Liver (tissue), 8 donors: ENCODE measurements at regions not wholly inside any gene's neighbourhood (a gene's known extent, or its start where the extent isn't known, plus 50 kb on each side); places are given as distances from the start of the nearest gene placed in this dataset.

ENCODE experiments used
- DNase-seq: peaks from one replicate; pipeline ENCODE4 v3.0.0-alpha.2; 2017; ENCODE audit warnings: low spot score
- H3K27ac ChIP-seq, 2 donors: one replicate each; pipeline ENCODE4 v1.7.0; 2013; ENCODE audit warnings: inconsistent platforms in 2 of 2, low read length in 2 of 2, control low read depth in 1 of 2, low read depth in 1 of 2, mild to moderate bottlenecking in 1 of 2
- H3K27me3 ChIP-seq, 4 donors: one replicate each; pipeline versions ENCODE4 v1.6.1 to v1.7.0; 2013; ENCODE audit warnings: low read length in 3 of 4, inconsistent platforms in 1 of 4, mild to moderate bottlenecking in 1 of 4, moderate library complexity in 1 of 4; ENCODE audit not compliant: control insufficient read depth in 4 of 4, insufficient read depth in 4 of 4
- H3K36me3 ChIP-seq, 4 donors: one replicate each; pipeline versions ENCODE4 v1.6.1 to v1.7.0; 2013; ENCODE audit warnings: low read length in 3 of 4, mild to moderate bottlenecking in 3 of 4, low read depth in 1 of 4, moderate library complexity in 1 of 4; ENCODE audit not compliant: control insufficient read depth in 4 of 4, insufficient read depth in 3 of 4
- H3K4me1 ChIP-seq, 4 donors: one replicate each; pipeline versions ENCODE4 v1.6.1 to v1.7.0; 2013; ENCODE audit warnings: low read length in 3 of 4, mild to moderate bottlenecking in 3 of 4, moderate library complexity in 1 of 4; ENCODE audit not compliant: control insufficient read depth in 4 of 4, insufficient read depth in 4 of 4
- H3K4me3 ChIP-seq, 3 donors: one replicate each; pipeline versions ENCODE4 v1.6.1 to v1.7.0; 2013; ENCODE audit warnings: low read length in 3 of 3, control low read depth in 1 of 3, low read depth in 1 of 3, mild to moderate bottlenecking in 1 of 3
- H3K9ac ChIP-seq, 2 donors: one replicate each; pipeline ENCODE4 v1.7.0; 2013; ENCODE audit warnings: low read length in 2 of 2, mild to moderate bottlenecking in 2 of 2, moderate library complexity in 2 of 2, control low read depth in 1 of 2, low read depth in 1 of 2
- H3K9me3 ChIP-seq, 4 donors: one replicate each; pipeline versions ENCODE4 v1.6.1 to v1.7.0; 2013; ENCODE audit warnings: low read length in 3 of 4; ENCODE audit not compliant: control insufficient read depth in 4 of 4
- EGR1 ChIP-seq, 2 donors: IDR thresholded peaks; 2 replicates each; pipeline ENCODE4 v1.6.1; 2016 to 2018; ENCODE audit warnings: antibody characterized with exemption in 2 of 2, low read depth in 2 of 2
- FOXA1 ChIP-seq: IDR thresholded peaks from 2 replicates; pipeline ENCODE4 v1.6.1; 2016; ENCODE audit warnings: antibody characterized with exemption
- FOXA2 ChIP-seq: IDR thresholded peaks from 2 replicates; pipeline ENCODE4 v1.6.1; 2016; ENCODE audit warnings: antibody characterized with exemption
- GABPA ChIP-seq, 2 donors: IDR thresholded peaks in 1 of 2; conservative IDR thresholded peaks in 1 of 2; 2 replicates each; pipeline ENCODE4 v1.6.1; 2016; ENCODE audit warnings: antibody characterized with exemption in 2 of 2, mild to moderate bottlenecking in 1 of 2, moderate library complexity in 1 of 2
- HNF4A ChIP-seq, 2 donors: conservative IDR thresholded peaks; 2 replicates each; pipeline ENCODE4 v1.6.1; 2016; ENCODE audit warnings: antibody characterized with exemption in 2 of 2, mild to moderate bottlenecking in 2 of 2
- HNF4G ChIP-seq: IDR thresholded peaks from 2 replicates; pipeline ENCODE4 v1.6.1; 2016; ENCODE audit warnings: antibody characterized with exemption
- JUND ChIP-seq, 2 donors: IDR thresholded peaks; 2 replicates each; pipeline ENCODE4 v1.6.1; 2016; ENCODE audit warnings: antibody characterized with exemption in 2 of 2
- NR2F2 ChIP-seq: IDR thresholded peaks from 2 replicates; pipeline ENCODE4 v1.6.1; 2016; ENCODE audit warnings: antibody characterized with exemption
- RAD21 ChIP-seq, 2 donors: IDR thresholded peaks; 2 replicates each; pipeline ENCODE4 v1.6.1; 2016; ENCODE audit warnings: antibody characterized with exemption in 2 of 2, mild to moderate bottlenecking in 2 of 2
- RXRA ChIP-seq, 2 donors: IDR thresholded peaks; 2 replicates each; pipeline ENCODE4 v1.6.1; 2017 to 2018; ENCODE audit warnings: antibody characterized with exemption in 2 of 2, mild to moderate bottlenecking in 1 of 2
- SP1 ChIP-seq: IDR thresholded peaks from 2 replicates; pipeline ENCODE4 v1.6.1; 2018; ENCODE audit warnings: antibody characterized with exemption, mild to moderate bottlenecking
- TAF1 ChIP-seq: conservative IDR thresholded peaks from 2 replicates; pipeline ENCODE4 v1.6.1; 2016; ENCODE audit warnings: antibody characterized with exemption, mild to moderate bottlenecking
- YY1 ChIP-seq: IDR thresholded peaks from 2 replicates; pipeline ENCODE4 v1.6.1; 2016; ENCODE audit warnings: antibody characterized with exemption, mild to moderate bottlenecking
- WGBS: extraction: QIAGEN DNeasy Blood & Tissue Kit; methylation state at CpG from one replicate; pipeline ENCODE4 v1.1.7; 2013; 5-methylcytosine and 5-hydroxymethylcytosine counted together
- TF ChIP-seq, protein P1 (sequence below): IDR thresholded peaks from 2 replicates; pipeline ENCODE4 v1.6.1; 2016; ENCODE audit warnings: antibody characterized with exemption
- TF ChIP-seq, protein P2 (sequence below): IDR thresholded peaks from 2 replicates; pipeline ENCODE4 v1.6.1; 2016; ENCODE audit warnings: antibody characterized with exemption
- TF ChIP-seq, protein P3 (sequence below): IDR thresholded peaks from 2 replicates; pipeline ENCODE4 v1.6.1; 2016; ENCODE audit warnings: antibody characterized with exemption
- TF ChIP-seq, protein P4 (sequence below): IDR thresholded peaks from 2 replicates; pipeline ENCODE4 v1.6.1; 2016; ENCODE audit warnings: antibody characterized with exemption, mild to moderate bottlenecking
- TF ChIP-seq, protein P5 (sequence below): fragments of 150-350 bp; IDR thresholded peaks from 2 replicates; pipeline ENCODE4 v1.5.1; 2017; ENCODE audit warnings: improper control_type of control experiment, low read depth, low read length; ENCODE audit not compliant: missing input control
- donor health status: healthy.
- donor health status: healthy.
- donor health status: healthy.
- donor health status: healthy.
- donor health status: healthy.

DNA sequence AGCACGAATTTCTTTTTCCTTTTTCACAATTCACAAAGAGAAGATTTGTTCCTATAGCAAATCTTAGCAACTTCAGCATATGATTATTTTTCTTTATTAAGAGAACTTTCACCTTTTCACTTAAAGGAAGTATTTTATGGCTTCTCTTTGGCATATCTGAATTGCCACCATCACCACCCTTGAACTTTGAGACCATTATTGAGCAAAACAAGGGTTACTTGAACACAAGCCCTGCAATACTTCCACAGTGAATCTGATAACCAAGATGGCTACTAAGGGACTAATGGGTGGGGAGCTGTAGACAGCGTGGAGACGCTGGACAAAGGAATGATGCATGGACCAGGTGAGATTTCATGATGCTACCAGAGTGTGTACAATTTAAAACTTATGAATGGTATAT, 815.0 kb downstream of the LRRIQ3 start:
- no peaks in the 10 kb centered on the region for H3K9me3 ChIP-seq
- TF ChIP-seq HNF4G (no peak), RXRA (IDR thresholded peaks at IDR 0.05) (no peak), JUND (IDR thresholded peaks at IDR 0.05) (no peak), SP1 (no peak), EGR1 (IDR thresholded peaks at IDR 0.05; ENCODE audit: low read depth in 2 of 2) (no peak), HNF4A (conservative IDR thresholded peaks at IDR 0.05) (no peak), FOXA1 (no peak), RAD21 (IDR thresholded peaks at IDR 0.05) (no peak), GABPA (IDR thresholded peaks at IDR 0.05 in 1 of 2, conservative IDR thresholded peaks at IDR 0.05 in 1 of 2) (no peak), TAF1 (no peak)
- TF ChIP-seq, protein P1, sequence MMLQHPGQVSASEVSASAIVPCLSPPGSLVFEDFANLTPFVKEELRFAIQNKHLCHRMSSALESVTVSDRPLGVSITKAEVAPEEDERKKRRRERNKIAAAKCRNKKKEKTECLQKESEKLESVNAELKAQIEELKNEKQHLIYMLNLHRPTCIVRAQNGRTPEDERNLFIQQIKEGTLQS = no peak
- TF ChIP-seq, protein P2, sequence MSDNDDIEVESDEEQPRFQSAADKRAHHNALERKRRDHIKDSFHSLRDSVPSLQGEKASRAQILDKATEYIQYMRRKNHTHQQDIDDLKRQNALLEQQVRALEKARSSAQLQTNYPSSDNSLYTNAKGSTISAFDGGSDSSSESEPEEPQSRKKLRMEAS = no peak
- TF ChIP-seq, protein P3, sequence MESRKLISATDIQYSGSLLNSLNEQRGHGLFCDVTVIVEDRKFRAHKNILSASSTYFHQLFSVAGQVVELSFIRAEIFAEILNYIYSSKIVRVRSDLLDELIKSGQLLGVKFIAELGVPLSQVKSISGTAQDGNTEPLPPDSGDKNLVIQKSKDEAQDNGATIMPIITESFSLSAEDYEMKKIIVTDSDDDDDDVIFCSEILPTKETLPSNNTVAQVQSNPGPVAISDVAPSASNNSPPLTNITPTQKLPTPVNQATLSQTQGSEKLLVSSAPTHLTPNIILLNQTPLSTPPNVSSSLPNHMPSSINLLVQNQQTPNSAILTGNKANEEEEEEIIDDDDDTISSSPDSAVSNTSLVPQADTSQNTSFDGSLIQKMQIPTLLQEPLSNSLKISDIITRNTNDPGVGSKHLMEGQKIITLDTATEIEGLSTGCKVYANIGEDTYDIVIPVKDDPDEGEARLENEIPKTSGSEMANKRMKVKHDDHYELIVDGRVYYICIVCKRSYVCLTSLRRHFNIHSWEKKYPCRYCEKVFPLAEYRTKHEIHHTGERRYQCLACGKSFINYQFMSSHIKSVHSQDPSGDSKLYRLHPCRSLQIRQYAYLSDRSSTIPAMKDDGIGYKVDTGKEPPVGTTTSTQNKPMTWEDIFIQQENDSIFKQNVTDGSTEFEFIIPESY = no peak
- TF ChIP-seq, protein P4, sequence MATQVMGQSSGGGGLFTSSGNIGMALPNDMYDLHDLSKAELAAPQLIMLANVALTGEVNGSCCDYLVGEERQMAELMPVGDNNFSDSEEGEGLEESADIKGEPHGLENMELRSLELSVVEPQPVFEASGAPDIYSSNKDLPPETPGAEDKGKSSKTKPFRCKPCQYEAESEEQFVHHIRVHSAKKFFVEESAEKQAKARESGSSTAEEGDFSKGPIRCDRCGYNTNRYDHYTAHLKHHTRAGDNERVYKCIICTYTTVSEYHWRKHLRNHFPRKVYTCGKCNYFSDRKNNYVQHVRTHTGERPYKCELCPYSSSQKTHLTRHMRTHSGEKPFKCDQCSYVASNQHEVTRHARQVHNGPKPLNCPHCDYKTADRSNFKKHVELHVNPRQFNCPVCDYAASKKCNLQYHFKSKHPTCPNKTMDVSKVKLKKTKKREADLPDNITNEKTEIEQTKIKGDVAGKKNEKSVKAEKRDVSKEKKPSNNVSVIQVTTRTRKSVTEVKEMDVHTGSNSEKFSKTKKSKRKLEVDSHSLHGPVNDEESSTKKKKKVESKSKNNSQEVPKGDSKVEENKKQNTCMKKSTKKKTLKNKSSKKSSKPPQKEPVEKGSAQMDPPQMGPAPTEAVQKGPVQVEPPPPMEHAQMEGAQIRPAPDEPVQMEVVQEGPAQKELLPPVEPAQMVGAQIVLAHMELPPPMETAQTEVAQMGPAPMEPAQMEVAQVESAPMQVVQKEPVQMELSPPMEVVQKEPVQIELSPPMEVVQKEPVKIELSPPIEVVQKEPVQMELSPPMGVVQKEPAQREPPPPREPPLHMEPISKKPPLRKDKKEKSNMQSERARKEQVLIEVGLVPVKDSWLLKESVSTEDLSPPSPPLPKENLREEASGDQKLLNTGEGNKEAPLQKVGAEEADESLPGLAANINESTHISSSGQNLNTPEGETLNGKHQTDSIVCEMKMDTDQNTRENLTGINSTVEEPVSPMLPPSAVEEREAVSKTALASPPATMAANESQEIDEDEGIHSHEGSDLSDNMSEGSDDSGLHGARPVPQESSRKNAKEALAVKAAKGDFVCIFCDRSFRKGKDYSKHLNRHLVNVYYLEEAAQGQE = no peak
- TF ChIP-seq, protein P5, sequence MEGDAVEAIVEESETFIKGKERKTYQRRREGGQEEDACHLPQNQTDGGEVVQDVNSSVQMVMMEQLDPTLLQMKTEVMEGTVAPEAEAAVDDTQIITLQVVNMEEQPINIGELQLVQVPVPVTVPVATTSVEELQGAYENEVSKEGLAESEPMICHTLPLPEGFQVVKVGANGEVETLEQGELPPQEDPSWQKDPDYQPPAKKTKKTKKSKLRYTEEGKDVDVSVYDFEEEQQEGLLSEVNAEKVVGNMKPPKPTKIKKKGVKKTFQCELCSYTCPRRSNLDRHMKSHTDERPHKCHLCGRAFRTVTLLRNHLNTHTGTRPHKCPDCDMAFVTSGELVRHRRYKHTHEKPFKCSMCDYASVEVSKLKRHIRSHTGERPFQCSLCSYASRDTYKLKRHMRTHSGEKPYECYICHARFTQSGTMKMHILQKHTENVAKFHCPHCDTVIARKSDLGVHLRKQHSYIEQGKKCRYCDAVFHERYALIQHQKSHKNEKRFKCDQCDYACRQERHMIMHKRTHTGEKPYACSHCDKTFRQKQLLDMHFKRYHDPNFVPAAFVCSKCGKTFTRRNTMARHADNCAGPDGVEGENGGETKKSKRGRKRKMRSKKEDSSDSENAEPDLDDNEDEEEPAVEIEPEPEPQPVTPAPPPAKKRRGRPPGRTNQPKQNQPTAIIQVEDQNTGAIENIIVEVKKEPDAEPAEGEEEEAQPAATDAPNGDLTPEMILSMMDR = no peak
- H3K9ac ChIP-seq = no peak overlapping the region
- WGBS = 71% methylated on average over 3 of the region's 3 CpGs
- DNase-seq = no peak
- no peak overlapping the region for H3K4me3 ChIP-seq
- H3K4me1 ChIP-seq = no peaks in the 10 kb centered on the region
- H3K27ac ChIP-seq = no peak overlapping the region
- H3K36me3 ChIP-seq = no peaks in the 10 kb centered on the region
- no peaks in the 10 kb centered on the region for H3K27me3 ChIP-seq

DNA sequence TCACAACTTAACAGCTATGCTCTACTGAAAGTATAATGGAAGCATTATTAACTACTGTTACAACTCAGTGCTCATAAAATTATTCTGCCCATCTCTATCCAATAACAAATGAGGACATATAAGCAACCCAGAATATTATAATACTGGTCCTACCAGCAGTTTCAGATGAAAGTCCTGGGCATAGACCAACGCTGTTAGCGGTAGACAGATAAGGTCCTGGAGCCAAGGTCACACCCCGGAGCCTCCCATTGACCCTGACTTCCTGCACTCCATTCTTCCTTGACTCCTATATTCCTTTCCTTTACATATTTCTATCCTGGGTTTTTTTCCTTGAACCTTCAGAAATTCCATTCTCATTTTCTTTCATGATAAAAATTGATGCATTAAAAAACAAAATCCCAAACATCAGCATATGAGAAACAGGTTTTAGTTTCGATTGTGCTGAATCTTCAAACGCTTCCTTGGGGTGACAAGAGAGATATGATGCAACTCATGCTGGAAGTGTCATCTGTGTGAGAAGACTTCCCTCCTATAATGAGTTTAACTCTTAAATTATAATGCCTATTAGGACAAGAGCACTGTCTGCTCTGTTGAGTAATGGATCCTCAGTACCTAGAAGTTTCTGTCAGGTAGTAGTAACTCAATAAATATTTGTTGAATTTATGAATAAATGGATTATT, 831.1 kb downstream of the LRRIQ3 start:
- Histone ChIP-seq H3K9ac (no peak overlapping the region), H3K36me3 (no peaks in the 10 kb centered on the region), H3K9me3 (peaks cover 0 to 3% (median 0%) of the 10 kb centered on the region in 4 donors), H3K27ac (no peak overlapping the region), H3K4me1 (no peaks in the 10 kb centered on the region), H3K4me3 (no peak overlapping the region), H3K27me3 (no peaks in the 10 kb centered on the region)
- WGBS = 63% methylated on average over 5 of the region's 5 CpGs
- no peak for DNase-seq
- TF ChIP-seq SP1 (no peak), HNF4A (conservative IDR thresholded peaks at IDR 0.05) (no peak), FOXA2 (no peak), YY1 (no peak), NR2F2 (no peak), EGR1 (IDR thresholded peaks at IDR 0.05; ENCODE audit: low read depth in 2 of 2) (no peak), RXRA (IDR thresholded peaks at IDR 0.05) (no peak), FOXA1 (no peak), RAD21 (IDR thresholded peaks at IDR 0.05) (no peak), JUND (IDR thresholded peaks at IDR 0.05) (no peak)
- TF ChIP-seq, protein P2 = no peak
- TF ChIP-seq, protein P5 = no peak
- TF ChIP-seq, protein P3 = no peak
- TF ChIP-seq, protein P1 = no peak
